PFSK-1 (cell line): ENCODE measurements at regions not wholly inside any gene's neighbourhood (a gene's known extent, or its start where the extent isn't known, plus 50 kb on each side); places are given as distances from the start of the nearest gene placed in this dataset.

Experiments
- FOXP2 ChIP-seq: optimal IDR thresholded peaks from 2 replicates; pipeline ENCODE3; 2011; ENCODE audit warnings: borderline replicate concordance, control low read depth, inconsistent platforms; ENCODE audit not compliant: insufficient read depth; ENCODE audit errors: extremely low read length, extremely low read depth
- POLR2AphosphoS5 ChIP-seq: IDR thresholded peaks from 2 replicates; pipeline ENCODE4 v1.6.1; 2012; ENCODE audit warnings: low read depth, mild to moderate bottlenecking, control low read depth, low read length, moderate library complexity
- REST ChIP-seq, 2 experiments: IDR thresholded peaks; 2 replicates each; pipeline versions ENCODE4 v1.6.1 to v1.8.0; 2011 to 2012; ENCODE audit warnings: low read depth in 2 of 2, low read length in 2 of 2, control low read depth in 1 of 2, inconsistent platforms in 1 of 2, mild to moderate bottlenecking in 1 of 2, moderate library complexity in 1 of 2; ENCODE audit not compliant: insufficient read depth in 1 of 2
- SIN3A ChIP-seq: IDR thresholded peaks from 2 replicates; pipeline ENCODE4 v1.6.1; 2012; ENCODE audit warnings: mild to moderate bottlenecking, low read length, moderate library complexity, borderline replicate concordance; ENCODE audit not compliant: insufficient read depth
- TAF1 ChIP-seq: IDR thresholded peaks from 2 replicates; pipeline ENCODE4 v1.6.1; 2012; ENCODE audit warnings: low read length, control low read depth, borderline replicate concordance; ENCODE audit not compliant: insufficient read depth

DNA sequence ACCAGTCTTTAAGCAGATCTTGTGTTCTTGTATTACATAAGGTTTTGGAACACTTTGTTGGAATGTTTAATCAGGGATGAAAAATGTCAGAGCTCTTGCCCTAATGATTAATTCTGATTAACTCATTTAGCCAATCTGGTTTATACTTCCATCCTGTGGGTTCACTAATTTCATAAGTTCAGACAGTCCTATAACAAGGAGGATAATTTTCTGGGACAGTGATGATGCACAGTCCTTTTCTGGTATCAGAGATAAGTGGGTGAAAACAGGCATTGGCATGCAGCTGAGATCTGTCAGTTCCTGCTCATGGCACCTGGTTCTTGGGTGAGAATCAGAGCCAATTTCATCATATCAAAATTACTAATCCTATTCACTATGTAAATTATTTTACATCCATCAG lies 125.0 kb upstream of the LAMA2 start:
- TF ChIP-seq TAF1 (no peak), REST (IDR thresholded peaks at IDR 0.05; ENCODE audit: insufficient read depth in 1 of 2, low read depth in 2 of 2, low read length in 2 of 2) (no peak), POLR2AphosphoS5 (no peak)

GRCh38 chr6:128754658-128755256 lies 128.2 kb upstream of the LAMA2 start:
- TF ChIP-seq FOXP2 (no peak), POLR2AphosphoS5 (no peak), SIN3A (no peak), REST (IDR thresholded peaks at IDR 0.05; ENCODE audit: insufficient read depth in 1 of 2, low read depth in 2 of 2, low read length in 2 of 2) (no peak), TAF1 (no peak)

- TF ChIP-seq POLR2AphosphoS5 (no peak), FOXP2 (no peak), REST (IDR thresholded peaks at IDR 0.05; ENCODE audit: insufficient read depth in 1 of 2, low read depth in 2 of 2, low read length in 2 of 2) (no peak), TAF1 (no peak)
Observed at GRCh38 chr6:128743974-128744765, 138.8 kb upstream of the LAMA2 start.

- TF ChIP-seq FOXP2 (no peak), REST (IDR thresholded peaks at IDR 0.05; ENCODE audit: insufficient read depth in 1 of 2, low read depth in 2 of 2, low read length in 2 of 2) (no peak), TAF1 (no peak), POLR2AphosphoS5 (no peak), SIN3A (no peak)
Observed at GRCh38 chr6:128742900-128743299, 140.0 kb upstream of the LAMA2 start.

- no peak for TF ChIP-seq FOXP2
- no peak for TF ChIP-seq REST (IDR thresholded peaks at IDR 0.05; ENCODE audit: insufficient read depth in 1 of 2, low read depth in 2 of 2, low read length in 2 of 2)
- TF ChIP-seq SIN3A: no peak
- TF ChIP-seq POLR2AphosphoS5: no peak
- TF ChIP-seq TAF1: no peak
Observed at GRCh38 chr6:128740951-128741350, 142.0 kb upstream of the LAMA2 start.
